A549 (cell line): ENCODE measurements at regions not wholly inside any gene's neighbourhood (a gene's known extent, or its start where the extent isn't known, plus 50 kb on each side); places are given as distances from the start of the nearest gene placed in this dataset.

Experiments used
- ATAC-seq, 2 experiments: fragments of 200-7000 bp in 1 of 2; fragments of >200 bp in 1 of 2; cut with Nextera tagmentation in 1 of 2; cut with Tn5 transposase in 1 of 2; 3 replicates each; pipeline versions ENCODE4 v1.8.0 to v1.9.1; 2018 to 2020; ENCODE audit warnings: mild to moderate bottlenecking in 1 of 2, moderate library complexity in 1 of 2
- CTCF ChIA-PET: fragments of 300-600 bp; sonication (Branson Sonifier 250); formaldehyde crosslinking; extraction: SDS; loops from one replicate; lab custom pipeline; 2021; ENCODE audit warnings: antibody characterized with exemption, inconsistent platforms; lab: Yijun Ruan, JAX
- POLR2A ChIA-PET: fragments of 350-600 bp; formaldehyde crosslinking; extraction: SDS; loops from one replicate; lab custom pipeline; 2021; ENCODE audit warnings: antibody characterized with exemption, inconsistent platforms; lab: Yijun Ruan, JAX
- DNase-seq, 2 experiments: peaks; one replicate each; pipeline versions ENCODE4 v3.0.0 to v3.0.0-alpha.2; 2011 to 2016; ENCODE audit warnings: low read depth in 1 of 2, low spot score in 1 of 2
- FAIRE-seq: peaks from 2 replicates; lab custom pipeline; 2011; peaks lifted over from hg19 to GRCh38; lab: Jason Lieb, UNC
- H3K27ac ChIP-seq, 2 experiments: fragments of >200 bp; sonication (Bioruptor Twin); formaldehyde crosslinking; 3 replicates each; pipeline ENCODE4 v1.5.1; 2016 to 2017
- H3K4me1 ChIP-seq: fragments of >200 bp; sonication (Bioruptor Twin); formaldehyde crosslinking; 3 replicates; pipeline ENCODE4 v1.6.1; 2016
- H3K4me2 ChIP-seq: fragments of >200 bp; sonication (Bioruptor Twin); formaldehyde crosslinking; 3 replicates; pipeline ENCODE4 v1.6.1; 2016
- H3K4me3 ChIP-seq: fragments of >200 bp; sonication (Bioruptor Twin); formaldehyde crosslinking; 3 replicates; pipeline ENCODE4 v1.5.1; 2016
- H3K9me3 ChIP-seq: fragments of >200 bp; sonication (Bioruptor Twin); formaldehyde crosslinking; 3 replicates; pipeline ENCODE4 v1.6.1; 2016
- ATOH8 ChIP-seq: fragments of 250-450 bp; sonication (Bioruptor Pico); IDR thresholded peaks from 2 replicates; pipeline ENCODE4 v1.5.0; 2020; ENCODE audit warnings: low read depth, mild to moderate bottlenecking, moderate library complexity
- BCL3 ChIP-seq: fragments of >200 bp; sonication (Bioruptor Twin); formaldehyde crosslinking; IDR thresholded peaks from 3 replicates; pipeline ENCODE4 v1.6.1; 2016
- CBX2 ChIP-seq: fragments of 200-600 bp; sonication (generic); IDR thresholded peaks from 2 replicates; pipeline ENCODE4 v1.6.1; 2016; ENCODE audit warnings: low read depth, mild to moderate bottlenecking, borderline replicate concordance
- CEBPB ChIP-seq, 2 experiments: fragments of >200 bp in 1 of 2; sonication (Bioruptor Twin) in 1 of 2; formaldehyde crosslinking in 1 of 2; IDR thresholded peaks; 2 replicates each; pipeline ENCODE4 v1.6.1; 2012 to 2016
- EHF ChIP-seq: fragments of 250-450 bp; sonication (Bioruptor Pico); IDR thresholded peaks from 2 replicates; pipeline ENCODE4 v1.5.0; 2020; ENCODE audit warnings: mild to moderate bottlenecking
- ELK1 ChIP-seq: fragments of 150-350 bp; IDR thresholded peaks from 2 replicates; pipeline ENCODE4 v1.6.1; 2014; ENCODE audit warnings: low read depth, mild to moderate bottlenecking, low read length
- FOSB ChIP-seq: fragments of 250-450 bp; sonication (Bioruptor Pico); IDR thresholded peaks from 2 replicates; pipeline ENCODE4 v1.5.0; 2020; ENCODE audit warnings: mild to moderate bottlenecking, moderate library complexity
- FOXS1 ChIP-seq: fragments of 250-450 bp; sonication (Bioruptor Pico); IDR thresholded peaks from 2 replicates; pipeline ENCODE4 v1.5.0; 2020; ENCODE audit warnings: mild to moderate bottlenecking, moderate library complexity
- HDAC2 ChIP-seq: fragments of 200-600 bp; sonication (generic); IDR thresholded peaks from 2 replicates; pipeline ENCODE4 v1.6.1; 2016
- HOXA7 ChIP-seq: fragments of 250-450 bp; sonication (Bioruptor Pico); IDR thresholded peaks from 2 replicates; pipeline ENCODE4 v1.5.0; 2020; ENCODE audit warnings: mild to moderate bottlenecking, moderate library complexity
- JUNB ChIP-seq: fragments of >200 bp; sonication (Bioruptor Twin); formaldehyde crosslinking; IDR thresholded peaks from 2 replicates; pipeline ENCODE4 v1.6.1; 2016
- KDM1A ChIP-seq: fragments of 200-600 bp; sonication (generic); IDR thresholded peaks from 2 replicates; pipeline ENCODE4 v1.6.1; 2016; ENCODE audit warnings: low read depth, mild to moderate bottlenecking
- MAFK ChIP-seq: fragments of 450-650 bp; IDR thresholded peaks from 2 replicates; pipeline ENCODE4 v1.6.1; 2014; ENCODE audit not compliant: partially characterized antibody
- MYC ChIP-seq: IDR thresholded peaks from 2 replicates; pipeline ENCODE4 v1.6.1; 2012; ENCODE audit warnings: mild to moderate bottlenecking, inconsistent platforms, low read length, improper control_type of control experiment, borderline replicate concordance
- NPAS2 ChIP-seq: fragments of 250-450 bp; sonication (Bioruptor Pico); IDR thresholded peaks from 2 replicates; pipeline ENCODE4 v1.8.0; 2022; ENCODE audit warnings: mild to moderate bottlenecking, moderate library complexity, borderline replicate concordance
- NR3C1 ChIP-seq: fragments of >200 bp; sonication (Bioruptor Twin); formaldehyde crosslinking; IDR thresholded peaks from 3 replicates; pipeline ENCODE4 v1.6.1; 2017
- PBX3 ChIP-seq: IDR thresholded peaks from 2 replicates; pipeline ENCODE4 v1.6.1; 2012
- POLR2A ChIP-seq: IDR thresholded peaks from 2 replicates; pipeline ENCODE4 v1.6.1; 2012; ENCODE audit warnings: mild to moderate bottlenecking, low read length
- RARB ChIP-seq: fragments of 250-450 bp; sonication (Bioruptor Pico); IDR thresholded peaks from 2 replicates; pipeline ENCODE4 v1.8.0; 2021; ENCODE audit warnings: mild to moderate bottlenecking, moderate library complexity
- RCOR1 ChIP-seq: fragments of 150-350 bp; IDR thresholded peaks from 2 replicates; pipeline ENCODE4 v1.6.1; 2014; ENCODE audit warnings: antibody characterized with exemption, low read length, low read depth
- REST ChIP-seq: fragments of 200-600 bp; sonication (generic); IDR thresholded peaks from 2 replicates; pipeline ENCODE4 v1.6.1; 2016; ENCODE audit warnings: antibody characterized with exemption, mild to moderate bottlenecking, moderate library complexity
- RNF2 ChIP-seq: fragments of 200-600 bp; sonication (generic); IDR thresholded peaks from 2 replicates; pipeline ENCODE4 v1.6.1; 2016; ENCODE audit warnings: low read depth, mild to moderate bottlenecking, antibody characterized with exemption, moderate library complexity, borderline replicate concordance
- SMC3 ChIP-seq: fragments of >200 bp; sonication (Bioruptor Twin); formaldehyde crosslinking; IDR thresholded peaks from 3 replicates; pipeline ENCODE4 v1.6.1; 2018; ENCODE audit warnings: inconsistent platforms
- SREBF2 ChIP-seq: fragments of 450-650 bp; IDR thresholded peaks from 2 replicates; pipeline ENCODE4 v1.6.1; 2014; ENCODE audit warnings: mild to moderate bottlenecking, moderate library complexity
- TFCP2L1 ChIP-seq: fragments of 250-450 bp; sonication (Bioruptor Pico); IDR thresholded peaks from 2 replicates; pipeline ENCODE4 v1.5.0; 2021; ENCODE audit warnings: mild to moderate bottlenecking
- USF2 ChIP-seq: fragments of 450-650 bp; IDR thresholded peaks from 2 replicates; pipeline ENCODE4 v1.6.1; 2014; ENCODE audit warnings: antibody characterized with exemption
- ZFP36 ChIP-seq: fragments of 450-650 bp; IDR thresholded peaks from 2 replicates; pipeline ENCODE4 v1.6.1; 2014; ENCODE audit warnings: borderline replicate concordance; ENCODE audit not compliant: partially characterized antibody
- ZNF302 ChIP-seq: fragments of 250-450 bp; sonication (Bioruptor Pico); IDR thresholded peaks from 2 replicates; pipeline ENCODE4 v1.9.0; 2021; ENCODE audit warnings: inconsistent platforms, mild to moderate bottlenecking, moderate library complexity
- ZSCAN20 ChIP-seq: fragments of 250-450 bp; sonication (Bioruptor Pico); IDR thresholded peaks from 2 replicates; pipeline ENCODE4 v1.8.0; 2022; ENCODE audit warnings: mild to moderate bottlenecking, moderate library complexity
- WGBS: methylation state at CpG from one replicate; pipeline ENCODE4 v1.1.6; 2017; ENCODE audit errors: missing lambda C conversion rate; 5-methylcytosine and 5-hydroxymethylcytosine counted together

GRCh38 chr13:59368693-59369092, 795.0 kb downstream of the DIAPH3 start:
- 31% methylated on average over 3 of the region's 3 CpGs for whole genome bisulfite sequencing
- ChIA-PET POLR2A (no interaction called here), CTCF (no interaction called here)
- ATAC-seq (no peak), FAIRE-seq (no peak), DNase-seq (no peak)
- TF ChIP-seq ATOH8 (no peak), CBX2 (no peak), CEBPB (IDR thresholded peaks at IDR 0.05) (no peak), JUNB (no peak), RARB (CRISPR knock-in tag) (no peak), MYC (no peak), USF2 (no peak), POLR2A (no peak), ZSCAN20 (no peak)
- Histone ChIP-seq H3K4me2 (no peak overlapping the region), H3K4me1 (no peaks in the 10 kb centered on the region), H3K9me3 (no peaks in the 10 kb centered on the region), H3K27ac (no peak overlapping the region), H3K4me3 (no peak overlapping the region)

- CTCF ChIA-PET: no interaction called here
- 0% methylated on average over 1 of the region's 1 CpG for WGBS
- TF ChIP-seq NPAS2 (CRISPR knock-in tag) (no peak), RNF2 (no peak), TFCP2L1 (CRISPR knock-in tag) (no peak), ATOH8 (no peak), HDAC2 (no peak), ZNF302 (CRISPR knock-in tag) (no peak), EHF (CRISPR knock-in tag) (no peak), BCL3 (no peak), RCOR1 (no peak), SMC3 (no peak), ELK1 (no peak)
- Histone ChIP-seq H3K9me3 (no peaks in the 10 kb centered on the region), H3K4me1 (no peaks in the 10 kb centered on the region), H3K4me3 (no peak overlapping the region), H3K27ac (no peak overlapping the region), H3K4me2 (no peak overlapping the region)
- no peak for DNase-seq
- POLR2A ChIA-PET: no interaction called here
- no peak for ATAC-seq
- no peak for FAIRE-seq
These were observed 792.5 kb downstream of the DIAPH3 start for GRCh38 chr13:59371229-59371628.

GRCh38 chr13:59373341-59373740, 790.4 kb downstream of the DIAPH3 start:
- H3K9me3 ChIP-seq: no peaks in the 10 kb centered on the region
- POLR2A ChIA-PET: no interaction called here
- FAIRE-seq (no peak), ATAC-seq (no peak), DNase-seq (no peak)
- no peak overlapping the region for H3K27ac ChIP-seq
- no peaks in the 10 kb centered on the region for H3K4me1 ChIP-seq
- WGBS: 0% methylated on average over 1 of the region's 1 CpG
- H3K4me3 ChIP-seq: no peak overlapping the region
- CTCF ChIA-PET: no interaction called here
- no peak overlapping the region for H3K4me2 ChIP-seq
- no peak for TF ChIP-seq SREBF2
- no peak for TF ChIP-seq FOSB
- no peak for TF ChIP-seq KDM1A
- no peak for TF ChIP-seq PBX3
- no peak for TF ChIP-seq ZFP36
- TF ChIP-seq REST: no peak
- no peak for TF ChIP-seq NR3C1
- no peak for TF ChIP-seq FOXS1 (CRISPR knock-in tag)
- no peak for TF ChIP-seq MAFK
- no peak for TF ChIP-seq HOXA7 (CRISPR knock-in tag)
